ENCODE measurements at regions not wholly inside any gene's neighbourhood (a gene's known extent, or its start where the extent isn't known, plus 50 kb on each side); places are given as distances from the start of the nearest gene placed in this dataset.

DNA sequence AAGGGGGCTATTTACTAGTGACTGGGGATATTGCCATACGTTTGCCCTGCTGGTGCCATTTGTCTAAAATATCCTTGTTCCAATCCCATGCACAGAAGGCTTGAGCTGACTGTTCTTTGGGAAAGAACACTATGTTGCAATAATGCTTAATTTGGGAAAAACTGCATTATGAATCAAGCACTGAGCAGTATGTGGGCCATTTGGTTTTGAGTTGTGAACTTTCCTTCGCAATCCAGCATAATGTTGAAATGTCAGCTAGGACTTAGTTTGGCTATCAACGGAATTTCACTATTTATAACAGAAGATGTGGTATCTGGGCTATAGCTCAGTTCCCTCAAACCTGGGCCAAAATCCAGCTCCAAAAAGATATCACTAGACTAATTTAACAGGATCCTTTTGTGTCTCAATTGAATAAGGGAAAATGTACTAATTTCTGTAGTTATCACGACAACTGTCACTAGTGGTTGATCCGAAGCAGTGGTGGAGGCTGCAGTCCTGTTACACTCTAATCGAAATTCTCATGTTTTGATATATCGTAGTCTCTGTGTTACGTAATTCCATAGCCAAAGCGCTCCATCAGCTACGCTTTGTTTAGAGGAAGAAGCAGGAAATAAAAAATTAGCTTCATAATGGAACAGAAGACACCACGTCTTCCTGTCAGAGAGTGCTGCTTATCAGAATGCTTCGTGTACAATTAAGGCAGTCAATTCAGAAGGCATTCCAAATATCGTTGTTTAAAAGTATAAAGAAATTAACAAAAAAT, 686.8 kb upstream of the SALL3 start:
- H3K4me3 ChIP-seq (ENCODE audit: low read depth, poor library complexity, severe bottlenecking) = no peak overlapping the region
- WGBS, 2 donors = 78 to 81% methylated on average over 13 of the region's 13 CpGs
- no peak for DNase-seq (ENCODE audit: low spot score in 2 of 2)
- TF ChIP-seq POLR2A (IDR thresholded peaks at IDR 0.05) = no peak
- TF ChIP-seq, protein P1, sequence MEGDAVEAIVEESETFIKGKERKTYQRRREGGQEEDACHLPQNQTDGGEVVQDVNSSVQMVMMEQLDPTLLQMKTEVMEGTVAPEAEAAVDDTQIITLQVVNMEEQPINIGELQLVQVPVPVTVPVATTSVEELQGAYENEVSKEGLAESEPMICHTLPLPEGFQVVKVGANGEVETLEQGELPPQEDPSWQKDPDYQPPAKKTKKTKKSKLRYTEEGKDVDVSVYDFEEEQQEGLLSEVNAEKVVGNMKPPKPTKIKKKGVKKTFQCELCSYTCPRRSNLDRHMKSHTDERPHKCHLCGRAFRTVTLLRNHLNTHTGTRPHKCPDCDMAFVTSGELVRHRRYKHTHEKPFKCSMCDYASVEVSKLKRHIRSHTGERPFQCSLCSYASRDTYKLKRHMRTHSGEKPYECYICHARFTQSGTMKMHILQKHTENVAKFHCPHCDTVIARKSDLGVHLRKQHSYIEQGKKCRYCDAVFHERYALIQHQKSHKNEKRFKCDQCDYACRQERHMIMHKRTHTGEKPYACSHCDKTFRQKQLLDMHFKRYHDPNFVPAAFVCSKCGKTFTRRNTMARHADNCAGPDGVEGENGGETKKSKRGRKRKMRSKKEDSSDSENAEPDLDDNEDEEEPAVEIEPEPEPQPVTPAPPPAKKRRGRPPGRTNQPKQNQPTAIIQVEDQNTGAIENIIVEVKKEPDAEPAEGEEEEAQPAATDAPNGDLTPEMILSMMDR (IDR thresholded peaks at IDR 0.05) = no peak
- intact Hi-C loops (cut with DNase I; ENCODE audit: low total_unique reads) = no loop called here

DNA sequence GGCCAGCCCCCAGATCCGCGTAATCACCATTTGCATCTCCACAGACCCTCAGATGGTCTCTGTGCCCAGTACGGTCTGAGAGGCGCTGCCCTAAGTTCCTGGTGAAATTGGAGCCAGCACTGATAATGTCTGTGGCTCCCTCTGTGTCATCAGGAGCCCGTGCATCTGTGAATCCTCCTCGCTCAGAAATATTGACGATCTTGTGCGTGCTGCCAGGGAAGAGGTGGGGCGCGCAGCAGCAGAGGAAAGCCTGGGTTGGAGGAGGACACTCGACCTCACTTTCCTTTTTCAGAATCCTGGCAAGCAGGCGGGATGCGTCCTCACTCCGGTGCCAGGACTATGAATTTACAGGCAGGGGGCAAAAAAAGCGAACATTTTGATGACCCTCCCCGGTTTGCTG, 686.1 kb upstream of the SALL3 start:
- 52 to 58% methylated on average over 16 of the region's 16 CpGs for WGBS, 2 donors
- no peak overlapping the region for H3K4me3 ChIP-seq (ENCODE audit: low read depth, poor library complexity, severe bottlenecking)

DNA sequence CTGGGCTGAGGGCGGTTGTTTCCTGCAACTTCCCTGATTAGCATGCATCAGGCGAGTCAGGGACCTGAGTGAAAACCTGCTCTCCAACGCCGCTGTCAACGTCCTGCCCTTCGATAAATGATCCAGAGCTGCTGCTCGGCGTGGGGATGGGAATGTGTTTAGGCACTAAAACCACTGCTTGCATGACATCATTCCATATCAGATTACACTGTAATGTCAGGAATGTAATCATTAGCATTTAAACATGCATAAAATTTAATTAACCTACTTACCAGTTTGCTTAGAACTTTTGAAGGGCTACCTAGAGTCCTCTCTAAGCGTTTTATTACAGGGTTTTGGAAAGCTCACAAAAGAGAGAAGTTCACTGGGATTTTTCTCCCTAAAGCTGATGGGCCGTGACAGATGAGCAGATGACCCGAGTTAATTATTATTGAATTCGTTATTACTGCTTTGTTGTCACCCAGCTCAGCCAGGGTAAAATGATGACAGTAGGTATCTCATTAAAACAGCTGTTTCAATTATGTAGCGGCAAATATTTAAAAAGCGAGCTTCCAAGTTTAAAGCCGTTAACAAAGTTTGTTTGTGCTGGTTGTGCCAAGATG, 685.6 kb upstream of the SALL3 start:
- intact Hi-C loops (cut with DNase I; ENCODE audit: low total_unique reads) = no loop called here
- TF ChIP-seq, protein P1 (IDR thresholded peaks at IDR 0.05) = no peak
- no peak for TF ChIP-seq POLR2A (IDR thresholded peaks at IDR 0.05)
- no peak overlapping the region for H3K4me3 ChIP-seq (ENCODE audit: low read depth, poor library complexity, severe bottlenecking)
- 36 to 41% methylated on average over 15 of the region's 15 CpGs for WGBS, 2 donors
- no peak for DNase-seq (ENCODE audit: low spot score in 2 of 2)

More for the DNA sequence above, 686.1 kb upstream of the SALL3 start:
- intact Hi-C loops (cut with DNase I; ENCODE audit: low total_unique reads) = no loop called here
- TF ChIP-seq, protein P1 (IDR thresholded peaks at IDR 0.05) = no peak
- TF ChIP-seq POLR2A (IDR thresholded peaks at IDR 0.05) = no peak
- no peak for DNase-seq (ENCODE audit: low spot score in 2 of 2)

DNA sequence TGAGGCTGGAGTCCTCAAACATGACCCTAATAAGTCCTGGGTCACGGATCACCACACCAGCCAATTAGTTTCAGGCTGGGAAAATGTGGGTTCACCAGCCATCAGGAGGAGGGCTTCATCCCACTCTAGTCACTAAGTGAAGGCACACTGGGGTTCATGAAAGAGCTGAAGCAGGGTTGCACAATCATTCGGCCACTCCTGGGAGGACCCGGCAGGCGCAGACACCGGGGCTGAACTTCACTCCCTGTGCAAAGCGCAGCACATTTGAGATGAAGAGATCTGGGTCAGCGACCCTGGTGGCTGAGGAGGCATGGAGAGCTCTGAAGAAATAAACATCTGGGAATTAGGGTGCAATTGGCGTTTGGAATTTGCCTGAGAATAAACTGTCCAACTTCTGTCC, 684.4 kb upstream of the SALL3 start:
- no peak for DNase-seq (ENCODE audit: low spot score in 2 of 2)
- no peak overlapping the region for H3K4me3 ChIP-seq (ENCODE audit: low read depth, poor library complexity, severe bottlenecking)
- WGBS, 2 donors = 84 to 86% methylated on average over 8 of the region's 8 CpGs
- intact Hi-C loops (cut with DNase I; ENCODE audit: low total_unique reads) = no loop called here
- TF ChIP-seq, protein P1 (IDR thresholded peaks at IDR 0.05) = no peak
- no peak for TF ChIP-seq POLR2A (IDR thresholded peaks at IDR 0.05)

DNA sequence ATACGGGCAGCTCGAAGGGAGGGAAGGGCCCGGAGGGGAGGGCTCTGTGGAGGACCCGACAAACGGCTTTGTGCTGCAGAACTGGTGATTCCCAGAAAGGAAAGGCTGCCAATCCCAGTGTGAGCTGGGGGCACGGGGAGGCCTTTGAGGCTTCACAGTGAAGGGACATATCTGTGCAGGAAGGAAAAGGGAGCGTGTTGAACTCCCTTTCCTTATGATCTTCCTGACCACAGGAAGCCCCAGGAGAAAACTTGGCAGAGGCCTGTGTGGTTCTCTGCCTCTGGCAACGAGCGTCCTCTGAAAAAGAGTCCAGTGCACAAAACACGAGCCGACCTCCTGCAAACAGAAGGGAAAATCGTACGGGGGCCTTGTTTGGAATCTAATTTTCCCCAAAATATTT, 683.5 kb upstream of the SALL3 start:
- DNase-seq (ENCODE audit: low spot score in 2 of 2) = no peak
- intact Hi-C loops (cut with DNase I; ENCODE audit: low total_unique reads) = no loop called here
- TF ChIP-seq, protein P1 (IDR thresholded peaks at IDR 0.05) = no peak
- TF ChIP-seq POLR2A (IDR thresholded peaks at IDR 0.05) = no peak
- H3K4me3 ChIP-seq (ENCODE audit: low read depth, poor library complexity, severe bottlenecking) = no peak overlapping the region
- 67 to 76% methylated on average over 13 of the region's 13 CpGs for WGBS, 2 donors
